OCI-LY3 (cell line): ENCODE measurements at regions not wholly inside any gene's neighbourhood (a gene's known extent, or its start where the extent isn't known, plus 50 kb on each side); places are given as distances from the start of the nearest gene placed in this dataset.

Source experiments
- H2AFZ ChIP-seq: fragments of 200-600, 300-600 bp; shearing (Covaris generic); 2 replicates; pipeline ENCODE4 v1.6.0; 2014; ENCODE audit warnings: antibody characterized with exemption, low read depth, low read length
- H3K27ac ChIP-seq: fragments of 200-600, 300-600 bp; sonication (generic); 2 replicates; pipeline ENCODE4 v1.5.1; 2014; ENCODE audit warnings: mild to moderate bottlenecking, low read length, moderate library complexity, mixed read lengths
- H3K27me3 ChIP-seq: fragments of 200-600, 300-600 bp; sonication (generic); 2 replicates; pipeline ENCODE4 v1.6.1; 2014; ENCODE audit warnings: low read depth, low read length, mixed read lengths
- H3K36me3 ChIP-seq: fragments of 200-600, 300-600 bp; sonication (generic); replicated peaks from 2 replicates; pipeline ENCODE3; 2014; ENCODE audit warnings: low read depth, low read length, mixed read lengths
- H3K4me1 ChIP-seq: fragments of 300-600, 200-600 bp; sonication (generic); 2 replicates; pipeline ENCODE4 v1.6.1; 2014; ENCODE audit warnings: low read length, mixed read lengths
- H3K4me2 ChIP-seq: fragments of 200-600, 300-600 bp; sonication (generic); 2 replicates; pipeline ENCODE4 v1.6.1; 2014; ENCODE audit warnings: low read length, mixed read lengths
- H3K4me3 ChIP-seq: fragments of 300-600, 200-600 bp; sonication (generic); 2 replicates; pipeline ENCODE4 v1.5.1; 2014; ENCODE audit warnings: antibody characterized with exemption, mild to moderate bottlenecking, low read length, moderate library complexity
- H3K79me2 ChIP-seq: fragments of 300-600, 200-600 bp; shearing (Covaris generic); 2 replicates; pipeline ENCODE4 v1.6.1; 2014; ENCODE audit warnings: mild to moderate bottlenecking, low read length, mixed read lengths
- H3K9ac ChIP-seq: fragments of 300-600, 200-600 bp; shearing (Covaris generic); 2 replicates; pipeline ENCODE4 v1.6.0; 2014; ENCODE audit warnings: mild to moderate bottlenecking, low read length, moderate library complexity
- H3K9me3 ChIP-seq: fragments of 200-600, 300-600 bp; shearing (Covaris generic); 2 replicates; pipeline ENCODE4 v1.6.1; 2014; ENCODE audit warnings: low read length, mixed read lengths; ENCODE audit not compliant: insufficient read depth
- H4K20me1 ChIP-seq: fragments of 200-600, 300-600 bp; sonication (generic); 2 replicates; pipeline ENCODE4 v1.6.1; 2016; ENCODE audit warnings: low read length, mixed read lengths; ENCODE audit not compliant: insufficient read depth
- EZH2phosphoT487 ChIP-seq: fragments of 200-600 bp; shearing (Covaris generic); IDR thresholded peaks from 2 replicates; pipeline ENCODE4 v1.6.1; 2018; ENCODE audit warnings: antibody characterized with exemption, mixed run types, low read depth
- TF ChIP-seq, protein P1 (sequence below): fragments of 200-600, 300-600 bp; sonication (generic); IDR thresholded peaks from 2 replicates; pipeline ENCODE4 v1.5.1; 2014; ENCODE audit warnings: antibody characterized with exemption, low read length, low read depth

DNA sequence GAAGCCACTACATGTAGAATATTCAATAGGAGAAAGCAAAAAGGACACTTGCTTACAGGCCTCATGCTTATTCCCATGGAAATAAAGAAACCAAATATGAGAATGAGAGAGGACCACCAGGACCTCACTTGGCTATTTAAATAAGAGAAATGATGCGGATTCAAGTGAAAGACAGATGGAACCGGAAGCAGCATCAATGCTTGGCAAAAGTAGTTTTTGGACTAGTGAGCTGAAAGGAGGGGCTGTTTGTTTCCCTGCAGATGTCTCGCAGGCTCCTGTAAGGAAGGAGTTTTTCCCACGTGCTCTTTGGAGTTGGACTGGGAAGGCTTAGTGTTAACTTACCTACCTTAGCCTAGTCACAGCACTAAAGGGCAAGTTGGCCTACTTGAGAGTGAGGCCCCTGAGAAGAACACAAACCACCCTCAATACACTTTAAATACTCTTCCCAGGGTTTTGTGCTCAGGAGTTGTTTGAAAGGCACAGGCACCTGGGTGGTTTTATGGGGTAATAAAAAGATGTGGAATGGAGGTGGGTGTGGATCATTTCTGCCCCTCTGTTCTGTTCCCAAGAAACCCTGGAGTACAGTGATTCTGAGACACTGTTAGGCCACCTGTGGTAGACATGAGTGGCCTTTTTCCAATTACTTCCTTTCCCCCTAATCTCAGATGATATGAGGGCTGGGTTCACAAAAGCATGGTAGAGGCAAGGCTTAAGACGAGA, 113.3 kb upstream of the C1GALT1C1 start:
- H3K9me3 ChIP-seq: no peaks in the 10 kb centered on the region
- H3K36me3 ChIP-seq: no peaks in the 10 kb centered on the region
- H4K20me1 ChIP-seq: no peaks in the 10 kb centered on the region
- H3K27ac ChIP-seq: no peak overlapping the region
- TF ChIP-seq, protein P1, sequence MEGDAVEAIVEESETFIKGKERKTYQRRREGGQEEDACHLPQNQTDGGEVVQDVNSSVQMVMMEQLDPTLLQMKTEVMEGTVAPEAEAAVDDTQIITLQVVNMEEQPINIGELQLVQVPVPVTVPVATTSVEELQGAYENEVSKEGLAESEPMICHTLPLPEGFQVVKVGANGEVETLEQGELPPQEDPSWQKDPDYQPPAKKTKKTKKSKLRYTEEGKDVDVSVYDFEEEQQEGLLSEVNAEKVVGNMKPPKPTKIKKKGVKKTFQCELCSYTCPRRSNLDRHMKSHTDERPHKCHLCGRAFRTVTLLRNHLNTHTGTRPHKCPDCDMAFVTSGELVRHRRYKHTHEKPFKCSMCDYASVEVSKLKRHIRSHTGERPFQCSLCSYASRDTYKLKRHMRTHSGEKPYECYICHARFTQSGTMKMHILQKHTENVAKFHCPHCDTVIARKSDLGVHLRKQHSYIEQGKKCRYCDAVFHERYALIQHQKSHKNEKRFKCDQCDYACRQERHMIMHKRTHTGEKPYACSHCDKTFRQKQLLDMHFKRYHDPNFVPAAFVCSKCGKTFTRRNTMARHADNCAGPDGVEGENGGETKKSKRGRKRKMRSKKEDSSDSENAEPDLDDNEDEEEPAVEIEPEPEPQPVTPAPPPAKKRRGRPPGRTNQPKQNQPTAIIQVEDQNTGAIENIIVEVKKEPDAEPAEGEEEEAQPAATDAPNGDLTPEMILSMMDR: no peak
- TF ChIP-seq EZH2phosphoT487: no peak
- H3K4me2 ChIP-seq: no peak overlapping the region
- H3K4me1 ChIP-seq: peaks cover 2% of the 10 kb centered on the region; the same call in 1 of the 2 replicates
- H3K79me2 ChIP-seq: no peaks in the 10 kb centered on the region
- H3K27me3 ChIP-seq: no peaks in the 10 kb centered on the region
- no peak overlapping the region for H3K9ac ChIP-seq
- H3K4me3 ChIP-seq: no peak overlapping the region
- H2AFZ ChIP-seq: no peak overlapping the region

DNA sequence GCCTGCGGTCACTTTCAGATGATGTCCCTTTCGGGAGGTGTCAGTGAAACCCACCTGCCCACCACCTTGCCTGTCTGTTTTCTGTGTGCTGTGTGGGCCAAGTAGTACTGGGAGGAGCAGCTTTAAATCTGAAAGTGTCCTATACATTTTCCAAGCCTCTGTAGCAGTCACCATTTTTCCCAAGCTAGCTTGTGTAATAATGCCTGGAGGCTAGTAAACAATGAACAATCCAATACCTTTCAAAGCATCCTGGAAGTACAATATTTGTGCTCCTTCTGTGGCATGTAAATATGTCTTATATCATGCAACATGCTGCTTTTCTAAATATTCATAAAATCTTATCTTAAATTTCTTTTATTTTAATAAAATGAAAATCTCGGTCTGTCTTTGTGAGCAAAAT, 111.6 kb upstream of the C1GALT1C1 start:
- no peak overlapping the region for H3K4me2 ChIP-seq
- no peak overlapping the region for H2AFZ ChIP-seq
- H3K27me3 ChIP-seq: no peaks in the 10 kb centered on the region
- no peak for TF ChIP-seq EZH2phosphoT487
- TF ChIP-seq, protein P1: no peak
- H3K27ac ChIP-seq: no peak overlapping the region
- H3K36me3 ChIP-seq: no peaks in the 10 kb centered on the region
- H3K9me3 ChIP-seq: no peaks in the 10 kb centered on the region
- H3K9ac ChIP-seq: no peak overlapping the region
- no peaks in the 10 kb centered on the region for H4K20me1 ChIP-seq
- H3K4me1 ChIP-seq: no peaks in the 10 kb centered on the region
- no peaks in the 10 kb centered on the region for H3K79me2 ChIP-seq
- no peak overlapping the region for H3K4me3 ChIP-seq

DNA sequence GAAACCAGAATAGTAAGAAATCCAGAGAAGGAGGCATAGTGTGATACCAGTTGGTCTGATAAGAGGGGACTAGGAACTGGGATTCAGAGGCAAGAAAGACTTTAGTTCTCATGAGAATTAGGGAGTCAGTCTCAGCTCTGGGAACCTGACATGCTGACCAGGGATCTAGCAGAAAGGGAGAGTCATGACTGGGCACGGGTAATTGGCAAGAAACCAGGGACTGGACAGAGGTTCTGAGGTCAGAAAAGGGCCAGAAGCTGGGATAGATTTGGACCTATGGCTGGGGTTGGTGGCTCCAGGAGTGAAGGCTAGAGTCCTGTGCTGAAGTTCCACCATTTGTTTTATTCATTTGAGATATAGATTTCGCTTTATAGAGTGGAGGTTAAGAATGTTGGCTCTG, 110.2 kb upstream of the C1GALT1C1 start:
- no peaks in the 10 kb centered on the region for H4K20me1 ChIP-seq
- no peaks in the 10 kb centered on the region for H3K4me1 ChIP-seq
- no peaks in the 10 kb centered on the region for H3K79me2 ChIP-seq
- H3K4me3 ChIP-seq: no peak overlapping the region
- no peaks in the 10 kb centered on the region for H3K9me3 ChIP-seq
- TF ChIP-seq, protein P1: no peak
- no peak for TF ChIP-seq EZH2phosphoT487
- no peak overlapping the region for H3K9ac ChIP-seq
- H2AFZ ChIP-seq: no peak overlapping the region
- H3K4me2 ChIP-seq: no peak overlapping the region
- no peaks in the 10 kb centered on the region for H3K27me3 ChIP-seq
- no peak overlapping the region for H3K27ac ChIP-seq
- no peaks in the 10 kb centered on the region for H3K36me3 ChIP-seq

- H4K20me1 ChIP-seq: no peaks in the 10 kb centered on the region
- H3K27me3 ChIP-seq: no peaks in the 10 kb centered on the region
- no peaks in the 10 kb centered on the region for H3K36me3 ChIP-seq
- no peaks in the 10 kb centered on the region for H3K9me3 ChIP-seq
- no peak overlapping the region for H3K27ac ChIP-seq
- H3K4me3 ChIP-seq: no peak overlapping the region
- no peaks in the 10 kb centered on the region for H3K4me1 ChIP-seq
- no peak overlapping the region for H3K9ac ChIP-seq
- no peak overlapping the region for H3K4me2 ChIP-seq
- no peak overlapping the region for H2AFZ ChIP-seq
- TF ChIP-seq, protein P1: no peak
- TF ChIP-seq EZH2phosphoT487: no peak
- no peaks in the 10 kb centered on the region for H3K79me2 ChIP-seq
These were observed 109.4 kb upstream of the C1GALT1C1 start for GRCh38 chrX:120739300-120739699.
